Rectal smooth muscle tissue (tissue), 1 donor: ENCODE measurements at regions not wholly inside any gene's neighbourhood (a gene's known extent, or its start where the extent isn't known, plus 50 kb on each side); places are given as distances from the start of the nearest gene placed in this dataset.
"Not testable (repeated sequence)": the region's sequence is repeated elsewhere in the genome, so short reads cannot be mapped to it uniquely, and the experiment has no call there.

ENCODE experiments used
- H3K27ac ChIP-seq: one replicate; pipeline ENCODE4 v1.7.0; 2013; ENCODE audit warnings: low read depth, low read length, inconsistent platforms
- H3K27me3 ChIP-seq: one replicate; pipeline ENCODE4 v1.7.0; 2013; ENCODE audit warnings: low read length; ENCODE audit not compliant: control insufficient read depth, insufficient read depth
- H3K36me3 ChIP-seq: one replicate; pipeline ENCODE4 v1.7.0; 2013; ENCODE audit warnings: low read length; ENCODE audit not compliant: control insufficient read depth, insufficient read depth
- H3K4me1 ChIP-seq: one replicate; pipeline ENCODE4 v1.7.0; 2013; ENCODE audit warnings: low read length; ENCODE audit not compliant: control insufficient read depth, insufficient read depth
- H3K4me3 ChIP-seq: one replicate; pipeline ENCODE4 v1.7.0; 2013; ENCODE audit warnings: low read length
- H3K9ac ChIP-seq: one replicate; pipeline ENCODE4 v1.7.0; 2013; ENCODE audit warnings: low read length

DNA sequence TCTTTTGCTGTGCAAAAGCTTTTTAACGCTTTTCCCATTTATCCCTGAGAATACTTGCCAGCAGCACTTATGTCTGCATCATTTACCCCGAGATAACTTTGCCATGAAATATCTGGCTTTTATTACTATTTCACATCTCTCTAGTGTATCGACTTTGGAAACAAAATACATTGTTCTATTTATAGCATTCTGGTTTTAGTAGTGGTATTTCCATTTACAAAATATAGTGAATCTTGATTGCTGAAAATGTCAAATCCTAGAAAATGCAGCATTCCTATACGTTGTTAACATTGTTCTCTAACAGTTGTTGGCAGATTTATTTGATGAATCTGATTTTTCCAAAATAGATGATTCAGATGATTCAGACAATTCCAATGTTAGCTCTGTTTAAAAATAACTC lies 189.3 kb upstream of the SPRY2 start:
- Histone ChIP-seq H3K36me3 (no peaks in the 10 kb centered on the region), H3K4me1 (no peaks in the 10 kb centered on the region), H3K27me3 (no peaks in the 10 kb centered on the region), H3K9ac (no peak overlapping the region), H3K4me3 (no peak overlapping the region), H3K27ac (no peak overlapping the region)

DNA sequence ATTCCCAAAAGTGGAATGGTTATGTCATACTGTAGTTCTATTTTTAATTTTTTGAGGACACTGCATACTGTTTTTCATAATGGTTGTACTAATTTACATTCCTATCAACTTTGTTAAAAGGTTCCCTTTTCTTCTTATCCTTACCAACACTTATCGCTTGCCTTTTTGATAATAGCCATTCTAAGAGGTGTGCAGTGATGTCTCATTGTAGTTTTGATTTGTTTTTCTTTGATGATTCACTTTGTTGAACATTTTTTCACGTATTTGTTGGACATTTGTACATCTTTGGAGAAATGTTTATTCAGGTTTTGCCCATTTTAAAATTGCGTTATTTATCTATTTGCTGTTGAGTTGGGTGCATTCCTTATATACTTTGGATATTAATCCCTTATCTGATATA lies 188.8 kb upstream of the SPRY2 start:
- Histone ChIP-seq H3K27me3 (no peaks in the 10 kb centered on the region), H3K36me3 (no peaks in the 10 kb centered on the region), H3K9ac (no peak overlapping the region), H3K4me1 (no peaks in the 10 kb centered on the region), H3K4me3 (no peak overlapping the region), H3K27ac (no peak overlapping the region)

DNA sequence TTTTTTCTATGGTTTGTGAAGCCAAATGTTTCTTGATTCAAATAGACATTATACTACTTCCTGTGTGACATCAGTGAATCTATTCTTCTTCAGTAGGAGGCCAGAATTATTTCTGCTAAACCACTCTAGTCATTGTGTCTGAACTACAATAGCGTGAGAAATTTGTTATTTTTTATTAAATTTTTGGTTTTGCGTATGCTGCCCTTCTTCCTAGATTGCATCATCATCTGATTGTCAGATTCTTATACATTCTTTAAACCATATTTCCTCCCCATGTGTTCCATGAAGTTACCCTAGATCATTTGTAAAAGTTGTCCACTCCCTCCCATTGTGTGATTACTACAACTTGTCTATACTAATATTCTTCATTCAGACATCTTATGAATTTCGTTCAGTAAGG lies 187.8 kb upstream of the SPRY2 start:
- Histone ChIP-seq H3K36me3 (no peaks in the 10 kb centered on the region), H3K4me1 (no peaks in the 10 kb centered on the region), H3K4me3 (no peak overlapping the region), H3K9ac (no peak overlapping the region), H3K27me3 (no peaks in the 10 kb centered on the region), H3K27ac (no peak overlapping the region)

DNA sequence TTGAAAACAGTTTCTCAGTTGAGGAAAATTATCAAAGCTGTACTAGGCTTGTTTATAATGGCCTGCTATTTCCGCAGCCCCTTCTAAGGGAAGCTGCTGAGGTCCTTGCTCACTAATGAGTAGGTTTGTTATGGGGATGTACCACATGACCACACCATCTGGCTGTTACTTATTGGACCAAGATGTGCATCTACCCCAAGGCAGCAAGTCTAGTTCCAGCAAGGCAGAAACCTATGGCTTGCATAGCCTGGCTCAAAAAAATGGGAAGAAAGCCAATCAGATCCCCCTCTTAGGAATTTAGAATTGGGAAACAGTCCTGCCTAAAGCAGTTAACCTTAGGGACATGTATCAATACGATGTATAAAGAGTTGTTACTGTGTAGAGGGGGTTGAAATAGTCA lies 186.5 kb upstream of the SPRY2 start:
- Histone ChIP-seq H3K9ac (no peak overlapping the region), H3K36me3 (no peaks in the 10 kb centered on the region), H3K27me3 (no peaks in the 10 kb centered on the region), H3K27ac (no peak overlapping the region), H3K4me3 (no peak overlapping the region), H3K4me1 (no peaks in the 10 kb centered on the region)

DNA sequence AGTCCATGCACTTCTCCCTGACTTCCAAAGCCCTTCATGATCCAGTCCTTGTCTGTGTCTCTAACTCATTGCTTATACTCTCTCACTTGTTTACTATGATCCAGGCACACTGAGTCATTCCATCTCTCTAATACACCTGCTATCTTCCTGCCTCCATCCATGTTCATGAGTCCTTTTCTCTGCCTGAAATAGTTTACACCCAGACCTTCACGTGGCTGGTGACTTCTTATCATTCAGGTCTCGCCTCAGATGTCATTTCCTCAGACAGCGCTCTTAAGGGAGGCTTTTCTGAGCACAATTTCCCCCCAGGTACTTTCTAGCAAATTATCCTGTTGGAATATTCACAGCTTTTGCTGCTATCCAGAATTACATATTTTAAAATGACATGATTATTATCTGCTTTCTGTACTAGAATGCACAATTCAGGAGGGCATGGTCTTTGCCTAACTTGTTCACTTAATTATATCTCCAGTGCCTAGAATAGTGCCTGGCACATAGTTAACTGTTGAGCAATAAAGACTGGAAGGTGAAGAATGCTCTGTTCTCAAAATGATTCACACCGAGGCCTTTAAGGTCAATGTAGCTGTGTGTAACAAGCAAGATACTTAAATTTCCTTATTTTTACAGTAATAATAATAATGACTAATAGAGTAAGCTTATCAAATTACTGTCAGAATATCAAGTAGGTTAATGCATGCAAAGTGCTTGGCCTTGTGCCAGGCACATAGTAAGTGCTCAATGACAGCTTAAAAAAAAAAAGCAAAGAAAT lies 183.7 kb upstream of the SPRY2 start:
- Histone ChIP-seq H3K27ac (no peak overlapping the region), H3K4me1 (no peaks in the 10 kb centered on the region), H3K36me3 (no peaks in the 10 kb centered on the region), H3K4me3 (no peak overlapping the region), H3K9ac (no peak overlapping the region), H3K27me3 (no peaks in the 10 kb centered on the region)

DNA sequence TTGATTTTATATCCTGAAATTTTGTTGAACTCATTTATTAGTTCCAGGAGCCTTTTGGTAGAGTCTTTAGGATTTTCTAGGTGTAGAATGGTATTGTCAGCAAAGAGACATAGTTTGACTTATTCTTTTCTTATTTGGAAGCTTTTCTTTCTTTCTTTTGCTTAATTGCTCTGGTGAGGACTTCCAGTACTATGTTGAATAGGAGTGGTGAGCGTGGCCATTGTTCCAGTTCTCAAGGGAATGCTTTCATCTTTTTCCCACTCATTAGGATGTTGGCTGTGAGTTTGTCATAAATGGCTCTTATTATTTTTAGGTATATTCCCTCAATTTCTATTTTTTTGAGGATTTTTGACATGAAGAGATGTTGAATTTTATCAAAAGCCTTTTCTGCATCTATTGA lies 182.2 kb upstream of the SPRY2 start:
- no peak overlapping the region for H3K4me3 ChIP-seq
- H3K27me3 ChIP-seq: no peaks in the 10 kb centered on the region
- H3K36me3 ChIP-seq: no peaks in the 10 kb centered on the region
- H3K27ac ChIP-seq: no peak overlapping the region
- no peak overlapping the region for H3K9ac ChIP-seq
- no peaks in the 10 kb centered on the region for H3K4me1 ChIP-seq

DNA sequence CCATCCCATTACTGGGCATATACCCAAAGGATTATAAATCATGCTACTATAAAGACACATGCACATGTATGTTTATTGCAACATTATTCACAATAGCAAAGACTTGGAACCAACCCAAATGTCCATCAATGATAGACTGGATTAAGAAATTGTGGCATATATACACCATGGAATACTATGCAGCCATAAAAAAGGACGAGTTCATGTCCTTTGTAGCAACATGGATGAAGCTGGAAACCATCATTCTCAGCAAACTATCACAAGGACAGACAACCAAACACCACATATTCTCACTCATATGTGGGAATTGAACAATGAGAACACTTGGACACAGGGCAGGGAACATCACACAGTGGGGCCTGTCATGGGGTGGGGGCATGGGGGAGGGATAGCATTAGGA lies 181.5 kb upstream of the SPRY2 start:
- not testable (repeated sequence) for H3K9ac ChIP-seq, H3K27me3 ChIP-seq, H3K4me1 ChIP-seq, H3K27ac ChIP-seq, H3K36me3 ChIP-seq, H3K4me3 ChIP-seq

DNA sequence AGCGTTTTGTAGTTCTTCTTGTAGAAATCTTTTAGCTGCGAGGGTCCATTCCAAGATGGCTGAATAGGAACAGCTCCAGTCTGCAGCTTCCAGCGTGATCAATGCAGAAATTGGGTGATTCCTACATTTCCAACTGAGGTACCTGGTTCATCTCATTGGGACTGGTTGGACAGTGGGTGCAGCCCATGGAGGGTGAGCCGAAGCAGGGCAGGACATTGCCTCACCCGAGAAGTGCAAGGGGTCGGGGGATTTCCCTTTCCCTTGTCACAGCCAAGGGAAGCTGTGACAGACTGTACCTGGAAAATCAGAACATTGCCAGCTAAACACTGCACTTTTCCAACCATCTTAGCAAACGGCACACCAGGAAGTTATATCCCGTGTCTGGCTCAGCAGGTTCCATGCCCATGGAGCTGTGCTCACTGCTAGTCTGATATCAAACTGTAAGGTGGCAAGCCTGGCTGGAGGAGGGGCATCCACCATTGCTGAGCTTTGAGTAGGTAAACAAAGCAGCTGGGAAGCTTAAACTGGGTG lies 176.0 kb upstream of the SPRY2 start:
- H3K27me3 ChIP-seq: no peaks in the 10 kb centered on the region
- no peak overlapping the region for H3K27ac ChIP-seq
- no peak overlapping the region for H3K4me3 ChIP-seq
- H3K36me3 ChIP-seq: no peaks in the 10 kb centered on the region
- no peak overlapping the region for H3K9ac ChIP-seq
- no peaks in the 10 kb centered on the region for H3K4me1 ChIP-seq

DNA sequence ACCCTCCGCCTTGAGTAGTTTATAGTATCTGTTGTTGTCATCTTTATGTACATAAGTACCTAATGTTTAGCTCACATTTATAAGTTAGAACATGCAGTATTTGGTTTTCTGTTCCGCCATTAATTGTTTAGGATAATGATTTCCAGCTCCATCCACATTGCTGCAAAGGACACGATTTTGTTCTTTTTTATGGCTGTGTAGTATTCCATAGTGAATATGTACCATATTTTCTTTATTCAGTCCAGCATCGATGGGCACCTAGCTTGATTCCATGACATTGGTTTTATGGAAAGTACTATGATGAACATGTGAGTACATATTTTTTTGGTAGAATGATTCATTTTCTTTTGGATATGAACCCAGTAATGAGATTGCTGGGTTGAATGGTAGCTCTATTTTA lies 174.4 kb upstream of the SPRY2 start:
- H3K27ac ChIP-seq: no peak overlapping the region
- H3K27me3 ChIP-seq: no peaks in the 10 kb centered on the region
- no peaks in the 10 kb centered on the region for H3K36me3 ChIP-seq
- no peak overlapping the region for H3K4me3 ChIP-seq
- H3K9ac ChIP-seq: no peak overlapping the region
- no peaks in the 10 kb centered on the region for H3K4me1 ChIP-seq

DNA sequence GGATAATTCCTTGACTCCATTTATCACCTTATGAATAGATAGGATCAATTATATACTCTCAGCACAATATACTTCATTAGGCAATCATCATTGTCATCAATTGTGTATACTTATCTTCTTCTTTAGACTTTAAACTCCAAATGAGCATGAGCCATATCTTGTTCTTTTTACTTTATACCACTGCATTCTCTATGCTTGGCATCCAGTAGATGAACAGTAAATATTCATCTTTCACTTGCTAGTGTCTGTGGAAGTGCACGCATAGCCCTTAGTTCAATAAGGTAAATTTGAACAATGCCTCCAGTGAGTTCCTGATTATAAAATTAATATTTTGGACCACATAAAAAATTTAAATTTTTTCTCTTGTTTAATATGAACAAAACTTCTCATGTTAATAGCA lies 172.3 kb upstream of the SPRY2 start:
- Histone ChIP-seq H3K9ac (no peak overlapping the region), H3K36me3 (no peaks in the 10 kb centered on the region), H3K27me3 (no peaks in the 10 kb centered on the region), H3K27ac (no peak overlapping the region), H3K4me1 (no peaks in the 10 kb centered on the region), H3K4me3 (no peak overlapping the region)

DNA sequence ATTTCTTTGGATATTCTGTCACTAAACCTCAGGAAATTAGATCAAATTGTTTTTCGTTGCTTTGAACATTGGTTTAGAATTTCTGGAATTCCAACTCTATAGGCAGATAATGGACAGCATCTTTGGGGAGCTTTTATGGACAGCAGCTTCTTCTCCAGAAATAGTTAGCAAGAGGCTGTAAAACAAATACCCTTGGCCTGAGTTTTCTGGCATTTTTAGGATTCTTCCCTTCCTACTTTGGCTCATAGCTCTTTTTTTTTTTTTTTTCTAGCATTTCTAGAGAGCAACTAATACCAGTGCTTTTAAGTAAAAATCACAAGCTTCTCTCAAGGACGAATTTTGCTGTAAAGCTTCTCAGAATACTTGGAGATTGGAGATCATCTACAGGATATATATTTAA lies 169.8 kb upstream of the SPRY2 start:
- H3K27me3 ChIP-seq: no peaks in the 10 kb centered on the region
- no peak overlapping the region for H3K27ac ChIP-seq
- no peaks in the 10 kb centered on the region for H3K36me3 ChIP-seq
- H3K4me3 ChIP-seq: no peak overlapping the region
- no peaks in the 10 kb centered on the region for H3K4me1 ChIP-seq
- no peak overlapping the region for H3K9ac ChIP-seq

DNA sequence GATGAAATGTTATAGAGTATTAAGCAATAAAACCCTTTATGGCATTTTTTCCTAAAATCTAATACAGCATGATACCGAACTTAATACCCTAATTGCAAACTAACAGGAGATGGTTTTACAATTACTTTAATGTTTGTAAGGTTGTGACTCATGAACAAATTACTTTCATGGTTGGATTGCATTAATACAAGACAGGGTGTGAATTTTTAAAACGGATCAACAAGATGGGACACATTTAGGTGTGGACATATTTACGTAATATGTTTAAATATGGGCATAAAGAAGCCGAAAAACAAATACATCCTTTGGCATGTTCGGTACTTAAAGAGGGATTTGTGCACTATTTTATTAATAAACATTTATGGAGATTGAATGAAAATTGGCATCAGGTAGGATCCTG lies 168.3 kb upstream of the SPRY2 start:
- no peaks in the 10 kb centered on the region for H3K4me1 ChIP-seq
- no peak overlapping the region for H3K4me3 ChIP-seq
- no peak overlapping the region for H3K9ac ChIP-seq
- H3K27ac ChIP-seq: no peak overlapping the region
- no peaks in the 10 kb centered on the region for H3K36me3 ChIP-seq
- H3K27me3 ChIP-seq: no peaks in the 10 kb centered on the region

DNA sequence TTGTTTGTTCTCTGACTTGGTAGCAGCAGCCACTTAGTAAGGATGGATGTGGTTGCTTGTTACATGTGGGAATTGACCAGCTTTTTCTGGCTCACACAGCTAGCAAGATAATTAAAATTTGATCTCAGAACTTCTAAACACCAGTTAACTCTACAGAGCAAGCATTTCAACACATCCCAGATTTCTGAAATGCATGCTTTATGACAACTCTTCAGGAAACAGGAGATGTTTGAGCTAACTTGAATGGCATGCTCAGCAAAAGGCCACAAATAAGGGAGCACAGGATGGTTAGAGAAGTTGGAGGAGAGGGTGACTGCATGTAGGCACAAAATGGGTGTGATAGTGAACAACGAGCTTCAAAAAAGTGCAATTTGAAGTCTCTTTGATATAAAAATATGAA lies 167.1 kb upstream of the SPRY2 start:
- H3K27me3 ChIP-seq: no peaks in the 10 kb centered on the region
- H3K27ac ChIP-seq: no peak overlapping the region
- H3K9ac ChIP-seq: no peak overlapping the region
- no peaks in the 10 kb centered on the region for H3K36me3 ChIP-seq
- no peaks in the 10 kb centered on the region for H3K4me1 ChIP-seq
- H3K4me3 ChIP-seq: no peak overlapping the region
